B cell (primary cell): ENCODE measurements at regions not wholly inside any gene's neighbourhood (a gene's known extent, or its start where the extent isn't known, plus 50 kb on each side); places are given as distances from the start of the nearest gene placed in this dataset.

Experiments used
- CTCF ChIP-seq: fragments of 200-600 bp; IDR thresholded peaks from one replicate; pipeline ENCODE4 v1.8.0; 2022; ENCODE audit warnings: antibody characterized with exemption, mild to moderate bottlenecking
- EZH2 ChIP-seq: IDR thresholded peaks from 2 replicates; pipeline ENCODE4 v1.6.1; 2012; ENCODE audit warnings: borderline replicate concordance, low read depth, mild to moderate bottlenecking, moderate library complexity, low read length; ENCODE audit not compliant: insufficient read depth, poor library complexity, severe bottlenecking

GRCh38 chr1:243943671-243944428, 93.8 kb upstream of the AKT3 start:
- TF ChIP-seq CTCF (no peak), EZH2 (no peak)
